ENCODE measurements at regions not wholly inside any gene's neighbourhood (a gene's known extent, or its start where the extent isn't known, plus 50 kb on each side); places are given as distances from the start of the nearest gene placed in this dataset.

- TF ChIP-seq CTCF (conservative IDR thresholded peaks at IDR 0.05), result peak; percentile 47
- peak overlapping the region; percentile 75 for H3K27ac ChIP-seq (ENCODE audit: low read depth, low read length)
- Mint-ChIP-seq H3K9me3 (no peaks in the 10 kb centered on the region), H3K36me3 (ENCODE audit: low read depth) (no peaks in the 10 kb centered on the region), H3K27ac (peak overlapping the region; percentile 80), H3K27me3 (ENCODE audit: insufficient read depth) (peaks cover 86% of the 10 kb centered on the region), H3K4me1 (peaks cover 39% of the 10 kb centered on the region), H3K4me3 (peak overlapping the region; percentile 79)
- H3K9me3 ChIP-seq (ENCODE audit: control insufficient read depth, low read length), result no peaks in the 10 kb centered on the region
- H3K4me1 ChIP-seq (ENCODE audit: control insufficient read depth, insufficient read depth, low read length), result no peaks in the 10 kb centered on the region
- peak overlapping the region; percentile 50 for H3K9ac ChIP-seq (ENCODE audit: extremely low read depth, low read length, poor library complexity, severe bottlenecking)
- DNase-seq, result peak; percentile 86
- peak overlapping the region; percentile 90 for H3K4me3 ChIP-seq (ENCODE audit: low read length)
- H3K27me3 ChIP-seq (ENCODE audit: control insufficient read depth, insufficient read depth, low read length, poor library complexity, severe bottlenecking), result peaks cover 83% of the 10 kb centered on the region
- WGBS, 2 experiments (ENCODE audit: insufficient coverage in 1 of 2, insufficient read length in 1 of 2), result 0% methylated on average over 14 to 52 of the region's 52 CpGs
- H3K36me3 ChIP-seq (ENCODE audit: control insufficient read depth, insufficient read depth, low read length), result no peaks in the 10 kb centered on the region
Measured at GRCh38 chr18:26656944-26657536, 108.7 kb upstream of the KCTD1 start.

GRCh38 chr18:26656431-26656943 is 108.1 kb upstream of the KCTD1 start:
- DNase-seq, result no peak
- H3K9me3 ChIP-seq (ENCODE audit: control insufficient read depth, low read length), result no peaks in the 10 kb centered on the region
- Mint-ChIP-seq H3K4me1 (peaks cover 40% of the 10 kb centered on the region), H3K27me3 (ENCODE audit: insufficient read depth) (peaks cover 86% of the 10 kb centered on the region), H3K27ac (no peak overlapping the region), H3K36me3 (ENCODE audit: low read depth) (no peaks in the 10 kb centered on the region), H3K4me3 (peak overlapping the region; percentile 79), H3K9me3 (no peaks in the 10 kb centered on the region)
- no peak overlapping the region for H3K9ac ChIP-seq (ENCODE audit: extremely low read depth, low read length, poor library complexity, severe bottlenecking)
- 0% methylated on average over 67 of the region's 68 CpGs; no CpG with 5 or more reads in 1 of the 2 experiments for WGBS, 2 experiments (ENCODE audit: insufficient coverage in 1 of 2, insufficient read length in 1 of 2)
- H3K27ac ChIP-seq (ENCODE audit: low read depth, low read length), result peak overlapping the region; percentile 76
- peaks cover 82% of the 10 kb centered on the region for H3K27me3 ChIP-seq (ENCODE audit: control insufficient read depth, insufficient read depth, low read length, poor library complexity, severe bottlenecking)
- H3K4me1 ChIP-seq (ENCODE audit: control insufficient read depth, insufficient read depth, low read length), result no peaks in the 10 kb centered on the region
- no peak for TF ChIP-seq CTCF (conservative IDR thresholded peaks at IDR 0.05)
- H3K4me3 ChIP-seq (ENCODE audit: low read length), result peak overlapping the region; percentile 75
- no peaks in the 10 kb centered on the region for H3K36me3 ChIP-seq (ENCODE audit: control insufficient read depth, insufficient read depth, low read length)

- Mint-ChIP-seq H3K36me3 (ENCODE audit: low read depth) (no peaks in the 10 kb centered on the region), H3K27me3 (ENCODE audit: insufficient read depth) (peaks cover 88% of the 10 kb centered on the region), H3K9me3 (no peaks in the 10 kb centered on the region), H3K4me1 (peaks cover 45% of the 10 kb centered on the region), H3K27ac (no peak overlapping the region), H3K4me3 (peak overlapping the region; percentile 79)
- peaks cover 4% of the 10 kb centered on the region for H3K4me1 ChIP-seq (ENCODE audit: control insufficient read depth, insufficient read depth, low read length)
- H3K27ac ChIP-seq (ENCODE audit: low read depth, low read length), result peak overlapping the region; percentile 76
- H3K36me3 ChIP-seq (ENCODE audit: control insufficient read depth, insufficient read depth, low read length), result no peaks in the 10 kb centered on the region
- H3K27me3 ChIP-seq (ENCODE audit: control insufficient read depth, insufficient read depth, low read length, poor library complexity, severe bottlenecking), result peaks cover 78% of the 10 kb centered on the region
- no peak overlapping the region for H3K9ac ChIP-seq (ENCODE audit: extremely low read depth, low read length, poor library complexity, severe bottlenecking)
- TF ChIP-seq CTCF (conservative IDR thresholded peaks at IDR 0.05), result peak; percentile 54
- WGBS, 2 experiments (ENCODE audit: insufficient coverage in 1 of 2, insufficient read length in 1 of 2), result 3 to 11% methylated on average over 24 to 51 of the region's 58 CpGs
- no peaks in the 10 kb centered on the region for H3K9me3 ChIP-seq (ENCODE audit: control insufficient read depth, low read length)
- peak; percentile 89 for DNase-seq
- H3K4me3 ChIP-seq (ENCODE audit: low read length), result peak overlapping the region; percentile 75
Measured at GRCh38 chr18:26655525-26656430, 107.4 kb upstream of the KCTD1 start.
